ENCODE measurements at regions not wholly inside any gene's neighbourhood (a gene's known extent, or its start where the extent isn't known, plus 50 kb on each side); places are given as distances from the start of the nearest gene placed in this dataset.
"Not testable (repeated sequence)": the region's sequence is repeated elsewhere in the genome, so short reads cannot be mapped to it uniquely, and the experiment has no call there.

DNA sequence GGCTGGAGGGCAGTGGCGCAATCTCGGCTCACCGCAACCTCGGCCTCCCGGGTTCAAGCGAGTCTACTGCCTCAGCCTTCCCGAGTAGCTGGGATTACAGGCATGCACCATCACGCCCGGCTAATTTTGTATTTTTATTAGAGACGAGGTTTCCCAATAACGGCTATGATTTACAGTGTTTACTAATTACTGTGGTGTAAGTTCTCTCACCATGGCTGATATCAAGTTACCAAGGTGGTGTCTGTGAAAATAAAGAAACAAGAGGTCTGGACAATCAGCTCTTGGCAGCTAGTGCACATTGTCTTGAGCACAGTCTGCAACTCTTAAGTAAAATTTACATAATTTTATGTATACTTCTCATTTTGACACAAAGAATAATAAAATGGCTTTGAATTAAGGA, 385.5 kb upstream of the COX7C start:
- Histone ChIP-seq H3K36me3 (ENCODE audit: control insufficient read depth, insufficient read depth, low read length, severe bottlenecking) (no peaks in the 10 kb centered on the region), H3K9me3 (ENCODE audit: control insufficient read depth, low read length) (no peaks in the 10 kb centered on the region), H3K9ac (ENCODE audit: low read length) (no peak overlapping the region), H3K4me1 (ENCODE audit: control insufficient read depth, insufficient read depth, low read length) (no peaks in the 10 kb centered on the region), H3K4me3 (ENCODE audit: low read length) (no peak overlapping the region), H3K27me3 (replicated peaks; ENCODE audit: control insufficient read depth, insufficient read depth, low read length) (no peaks in the 10 kb centered on the region)
- no peak for DNase-seq (ENCODE audit: low read depth)

DNA sequence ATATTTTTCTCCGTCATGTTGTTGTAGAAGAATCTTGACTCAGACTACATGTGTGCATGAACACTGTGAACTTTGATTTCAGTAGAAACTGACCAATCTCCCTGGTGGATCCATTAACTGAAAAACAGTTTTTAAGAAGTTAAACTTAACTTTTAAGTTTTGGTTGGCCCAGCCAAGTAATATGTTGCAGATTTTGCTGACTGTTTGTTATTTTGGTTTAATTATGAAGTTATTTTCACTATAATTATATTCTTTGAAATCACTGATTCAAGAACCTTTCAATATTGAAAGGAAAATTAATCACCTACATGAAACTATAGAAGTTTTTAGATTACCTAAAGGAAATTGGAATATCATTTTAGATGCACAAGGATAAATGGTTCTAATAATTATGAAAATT, 373.6 kb upstream of the COX7C start:
- Histone ChIP-seq H3K9ac (ENCODE audit: low read length) (no peak overlapping the region), H3K9me3 (ENCODE audit: control insufficient read depth, low read length) (no peaks in the 10 kb centered on the region), H3K27me3 (replicated peaks; ENCODE audit: control insufficient read depth, insufficient read depth, low read length) (no peaks in the 10 kb centered on the region), H3K4me3 (ENCODE audit: low read length) (no peak overlapping the region), H3K36me3 (ENCODE audit: control insufficient read depth, insufficient read depth, low read length, severe bottlenecking) (no peaks in the 10 kb centered on the region), H3K4me1 (ENCODE audit: control insufficient read depth, insufficient read depth, low read length) (no peaks in the 10 kb centered on the region)
- no peak for DNase-seq (ENCODE audit: low read depth)

DNA sequence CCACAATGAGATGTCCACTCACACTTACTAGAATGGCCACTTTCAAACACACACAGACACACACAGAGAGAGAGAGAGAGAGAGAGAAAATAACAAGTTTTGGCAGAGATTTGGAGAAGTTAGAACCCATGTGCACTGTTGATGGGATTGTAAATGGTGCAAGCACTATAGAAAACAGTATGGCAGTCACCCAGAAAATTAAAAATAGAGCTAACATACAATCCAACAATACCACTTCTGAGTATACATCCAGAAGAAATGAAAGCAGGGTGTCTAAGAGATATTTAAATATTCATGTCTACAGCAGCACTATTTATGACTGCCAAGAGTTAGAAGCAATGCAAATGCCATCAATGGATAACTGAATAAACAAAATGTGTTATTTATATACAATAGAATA, 359.9 kb upstream of the COX7C start:
- H3K4me1 ChIP-seq (ENCODE audit: control insufficient read depth, insufficient read depth, low read length) = no peaks in the 10 kb centered on the region
- no peaks in the 10 kb centered on the region for H3K27me3 ChIP-seq (replicated peaks; ENCODE audit: control insufficient read depth, insufficient read depth, low read length)
- H3K9me3 ChIP-seq (ENCODE audit: control insufficient read depth, low read length) = no peaks in the 10 kb centered on the region
- DNase-seq (ENCODE audit: low read depth) = no peak
- no peak overlapping the region for H3K9ac ChIP-seq (ENCODE audit: low read length)
- H3K36me3 ChIP-seq (ENCODE audit: control insufficient read depth, insufficient read depth, low read length, severe bottlenecking) = no peaks in the 10 kb centered on the region
- H3K4me3 ChIP-seq (ENCODE audit: low read length) = no peak overlapping the region

DNA sequence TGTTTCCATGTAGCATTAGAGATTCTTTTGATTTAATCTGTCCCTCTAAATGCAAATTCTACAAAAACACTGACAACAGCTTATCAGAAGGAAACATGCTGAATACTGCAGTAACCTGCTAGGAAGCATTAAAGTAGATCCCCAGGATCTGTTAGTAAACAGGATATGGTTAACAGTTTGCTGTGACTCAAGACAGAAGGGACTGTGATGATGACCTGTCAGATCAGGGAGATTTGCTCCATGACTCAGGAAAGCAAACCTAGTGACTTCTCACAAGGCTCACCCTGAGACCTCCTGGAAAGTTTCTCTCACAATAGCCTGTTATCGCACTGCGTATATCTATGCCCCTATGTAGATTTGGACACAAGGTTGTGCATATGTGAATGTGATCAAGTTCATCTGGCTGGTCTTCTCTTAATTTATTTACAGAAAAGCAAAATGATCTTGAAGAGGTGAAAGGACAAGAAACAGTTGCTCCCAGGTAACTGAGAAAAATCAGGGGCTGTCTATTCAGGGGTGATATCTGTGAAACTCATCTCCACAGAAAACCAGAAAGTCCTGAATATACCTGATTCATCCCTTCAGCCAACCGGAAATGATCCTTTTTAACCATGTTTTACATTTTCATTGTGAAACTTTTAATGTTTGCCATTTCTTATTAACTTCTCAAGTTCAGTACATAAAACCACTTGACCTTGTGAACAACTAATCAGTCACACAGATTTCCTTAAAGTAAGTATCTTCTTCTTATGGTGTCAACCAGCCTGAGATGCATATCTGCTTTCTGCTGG, 333.1 kb upstream of the COX7C start:
- H3K9ac ChIP-seq (ENCODE audit: low read length); H3K27me3 ChIP-seq (replicated peaks; ENCODE audit: control insufficient read depth, insufficient read depth, low read length); H3K4me1 ChIP-seq (ENCODE audit: control insufficient read depth, insufficient read depth, low read length); DNase-seq (ENCODE audit: low read depth); H3K4me3 ChIP-seq (ENCODE audit: low read length); H3K9me3 ChIP-seq (ENCODE audit: control insufficient read depth, low read length); H3K36me3 ChIP-seq (ENCODE audit: control insufficient read depth, insufficient read depth, low read length, severe bottlenecking): not testable (repeated sequence)

- H3K27me3 ChIP-seq (replicated peaks; ENCODE audit: control insufficient read depth, insufficient read depth, low read length); H3K36me3 ChIP-seq (ENCODE audit: control insufficient read depth, insufficient read depth, low read length, severe bottlenecking); H3K9ac ChIP-seq (ENCODE audit: low read length); DNase-seq (ENCODE audit: low read depth); H3K4me1 ChIP-seq (ENCODE audit: control insufficient read depth, insufficient read depth, low read length); H3K4me3 ChIP-seq (ENCODE audit: low read length); H3K9me3 ChIP-seq (ENCODE audit: control insufficient read depth, low read length): not testable (repeated sequence)
Measured at GRCh38 chr5:86287437-86287836, 330.3 kb upstream of the COX7C start.

DNA sequence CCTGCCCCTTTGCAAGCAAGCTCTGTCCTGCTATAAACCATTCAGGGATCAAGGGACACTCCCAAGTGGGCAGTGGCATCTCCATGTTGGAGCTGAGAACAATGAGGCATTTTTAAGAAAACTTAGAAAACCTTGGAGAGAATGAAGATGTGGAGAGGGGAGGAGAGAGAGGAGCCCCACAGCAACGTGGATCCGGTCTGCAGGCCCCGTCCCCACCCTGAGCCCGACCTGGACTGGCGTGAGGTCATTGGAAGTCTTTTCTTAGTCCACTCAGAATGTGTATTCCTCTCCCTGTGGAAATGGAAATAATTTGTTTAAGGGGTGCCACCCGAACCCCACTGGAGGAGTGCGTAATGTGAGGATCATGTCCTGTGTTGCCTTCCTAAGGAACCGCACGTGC, 328.0 kb upstream of the COX7C start:
- H3K36me3 ChIP-seq (ENCODE audit: control insufficient read depth, insufficient read depth, low read length, severe bottlenecking); H3K4me1 ChIP-seq (ENCODE audit: control insufficient read depth, insufficient read depth, low read length); DNase-seq (ENCODE audit: low read depth); H3K4me3 ChIP-seq (ENCODE audit: low read length); H3K9ac ChIP-seq (ENCODE audit: low read length); H3K9me3 ChIP-seq (ENCODE audit: control insufficient read depth, low read length); H3K27me3 ChIP-seq (replicated peaks; ENCODE audit: control insufficient read depth, insufficient read depth, low read length): not testable (repeated sequence)

GRCh38 chr5:86292811-86293210, 324.9 kb upstream of the COX7C start:
- not testable (repeated sequence) for H3K9me3 ChIP-seq (ENCODE audit: control insufficient read depth, low read length); DNase-seq (ENCODE audit: low read depth); H3K27me3 ChIP-seq (replicated peaks; ENCODE audit: control insufficient read depth, insufficient read depth, low read length); H3K36me3 ChIP-seq (ENCODE audit: control insufficient read depth, insufficient read depth, low read length, severe bottlenecking); H3K4me3 ChIP-seq (ENCODE audit: low read length); H3K9ac ChIP-seq (ENCODE audit: low read length); H3K4me1 ChIP-seq (ENCODE audit: control insufficient read depth, insufficient read depth, low read length)

GRCh38 chr5:86302643-86303042, 315.1 kb upstream of the COX7C start:
- H3K27me3 ChIP-seq (replicated peaks; ENCODE audit: control insufficient read depth, insufficient read depth, low read length); H3K9ac ChIP-seq (ENCODE audit: low read length); DNase-seq (ENCODE audit: low read depth); H3K4me3 ChIP-seq (ENCODE audit: low read length); H3K36me3 ChIP-seq (ENCODE audit: control insufficient read depth, insufficient read depth, low read length, severe bottlenecking); H3K4me1 ChIP-seq (ENCODE audit: control insufficient read depth, insufficient read depth, low read length); H3K9me3 ChIP-seq (ENCODE audit: control insufficient read depth, low read length): not testable (repeated sequence)

DNA sequence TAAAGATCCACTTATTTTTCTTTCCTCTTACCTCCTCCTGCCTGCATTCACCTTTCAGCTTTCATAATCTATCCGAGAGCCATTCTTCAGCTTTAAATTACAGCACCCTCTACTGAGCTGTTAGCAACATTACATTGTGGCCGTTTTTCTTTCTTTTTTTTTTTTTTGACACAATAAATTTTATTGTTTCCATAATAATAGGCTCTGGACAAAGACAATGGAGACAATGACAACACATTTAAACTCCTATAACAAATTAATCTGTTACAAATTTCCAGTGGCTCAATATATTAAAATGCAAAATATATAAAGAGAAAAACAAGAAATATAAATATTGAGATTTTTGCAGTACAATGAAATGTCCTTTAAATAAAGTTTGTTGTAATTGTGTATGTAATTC, 312.7 kb upstream of the COX7C start:
- not testable (repeated sequence) for H3K36me3 ChIP-seq (ENCODE audit: control insufficient read depth, insufficient read depth, low read length, severe bottlenecking); H3K9ac ChIP-seq (ENCODE audit: low read length); H3K4me3 ChIP-seq (ENCODE audit: low read length); H3K9me3 ChIP-seq (ENCODE audit: control insufficient read depth, low read length); H3K27me3 ChIP-seq (replicated peaks; ENCODE audit: control insufficient read depth, insufficient read depth, low read length); H3K4me1 ChIP-seq (ENCODE audit: control insufficient read depth, insufficient read depth, low read length)
- DNase-seq (ENCODE audit: low read depth) = peak; percentile 54

GRCh38 chr5:86314951-86315350, 302.8 kb upstream of the COX7C start:
- DNase-seq (ENCODE audit: low read depth) = no peak
- H3K4me3 ChIP-seq (ENCODE audit: low read length) = no peak overlapping the region
- peaks cover 8% of the 10 kb centered on the region for H3K4me1 ChIP-seq (ENCODE audit: control insufficient read depth, insufficient read depth, low read length)
- H3K36me3 ChIP-seq (ENCODE audit: control insufficient read depth, insufficient read depth, low read length, severe bottlenecking) = no peaks in the 10 kb centered on the region
- H3K27me3 ChIP-seq (replicated peaks; ENCODE audit: control insufficient read depth, insufficient read depth, low read length) = no peaks in the 10 kb centered on the region
- H3K9me3 ChIP-seq (ENCODE audit: control insufficient read depth, low read length) = no peaks in the 10 kb centered on the region
- no peak overlapping the region for H3K9ac ChIP-seq (ENCODE audit: low read length)

- no peaks in the 10 kb centered on the region for H3K36me3 ChIP-seq (ENCODE audit: control insufficient read depth, insufficient read depth, low read length, severe bottlenecking)
- H3K4me1 ChIP-seq (ENCODE audit: control insufficient read depth, insufficient read depth, low read length) = peaks cover 5% of the 10 kb centered on the region
- no peaks in the 10 kb centered on the region for H3K9me3 ChIP-seq (ENCODE audit: control insufficient read depth, low read length)
- DNase-seq (ENCODE audit: low read depth) = no peak
- H3K9ac ChIP-seq (ENCODE audit: low read length) = no peak overlapping the region
- no peaks in the 10 kb centered on the region for H3K27me3 ChIP-seq (replicated peaks; ENCODE audit: control insufficient read depth, insufficient read depth, low read length)
- H3K4me3 ChIP-seq (ENCODE audit: low read length) = no peak overlapping the region
Measured at GRCh38 chr5:86320266-86320665, 297.5 kb upstream of the COX7C start.

DNA sequence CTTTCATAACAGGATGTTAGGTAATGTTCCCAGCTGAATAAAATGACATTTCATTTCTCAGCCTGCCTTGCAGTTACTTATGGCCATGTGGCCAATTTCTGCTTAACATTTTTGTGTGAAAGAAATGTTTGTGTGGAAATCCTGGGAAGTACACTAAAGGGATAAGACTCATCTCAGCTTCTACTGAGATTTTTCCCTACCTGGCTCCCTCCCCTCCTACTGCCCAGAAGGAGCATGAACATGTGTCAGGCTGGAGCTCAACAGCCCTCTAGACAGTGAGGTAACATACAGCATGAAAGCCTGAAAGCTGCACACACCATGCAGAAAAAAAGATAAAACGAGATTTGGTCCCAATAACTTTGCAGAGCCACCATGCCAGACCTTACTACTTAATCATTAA, 288.4 kb upstream of the COX7C start:
- H3K4me1 ChIP-seq (ENCODE audit: control insufficient read depth, insufficient read depth, low read length) = peaks cover 3% of the 10 kb centered on the region
- H3K9me3 ChIP-seq (ENCODE audit: control insufficient read depth, low read length) = no peaks in the 10 kb centered on the region
- no peak for DNase-seq (ENCODE audit: low read depth)
- H3K36me3 ChIP-seq (ENCODE audit: control insufficient read depth, insufficient read depth, low read length, severe bottlenecking) = no peaks in the 10 kb centered on the region
- H3K27me3 ChIP-seq (replicated peaks; ENCODE audit: control insufficient read depth, insufficient read depth, low read length) = no peaks in the 10 kb centered on the region
- H3K9ac ChIP-seq (ENCODE audit: low read length) = no peak overlapping the region
- H3K4me3 ChIP-seq (ENCODE audit: low read length) = no peak overlapping the region

Measured in adipocyte (in vitro differentiated cells).